ENCODE measurements at regions not wholly inside any gene's neighbourhood (a gene's known extent, or its start where the extent isn't known, plus 50 kb on each side); places are given as distances from the start of the nearest gene placed in this dataset.

- H3K36me3 ChIP-seq (ENCODE audit: control insufficient read depth in 2 of 2, extremely low read depth in 1 of 2, insufficient read depth in 2 of 2, low read length in 2 of 2) = no peaks in the 10 kb centered on the region
- no peaks in the 10 kb centered on the region for H3K9me1 ChIP-seq (replicated peaks; ENCODE audit: control insufficient read depth, extremely low read depth, insufficient read depth, low read length)
- H2AFZ ChIP-seq (ENCODE audit: low read depth, low read length) = no peak overlapping the region
- no peak overlapping the region for H3K9ac ChIP-seq (replicated peaks; ENCODE audit: extremely low read depth, insufficient read depth, low read length)
- H3K9me3 ChIP-seq (replicated peaks; ENCODE audit: control insufficient read depth, insufficient read depth, low read length) = no peaks in the 10 kb centered on the region
- CTCF ChIA-PET = no interaction called here
- H3K27me3 ChIP-seq (ENCODE audit: control insufficient read depth in 2 of 2, insufficient read depth in 2 of 2, low read length in 2 of 2) = no peaks in the 10 kb centered on the region
- no peak overlapping the region for H3K4me2 ChIP-seq (ENCODE audit: insufficient read depth, low read length)
- no peak overlapping the region for H3K27ac ChIP-seq (ENCODE audit: insufficient read depth, low read depth, low read length)
- dilution Hi-C loops (cut with MboI; ENCODE audit: extremely low pct_ligation_motif_present, low sequenced_read_pairs) (no loop called here), intact Hi-C loops (cut with micrococcal nuclease) (no loop called here)
- no peaks in the 10 kb centered on the region for H3K79me2 ChIP-seq (ENCODE audit: control insufficient read depth, insufficient read depth, low read length)
- POLR2A ChIA-PET = no interaction called here
- H3K4me1 ChIP-seq (ENCODE audit: control insufficient read depth, extremely low read depth, insufficient read depth, low read length) = no peaks in the 10 kb centered on the region
- no peak overlapping the region for H3K4me3 ChIP-seq (replicated peaks in 1 of 3; ENCODE audit: insufficient read depth in 1 of 3, low read depth in 1 of 3, low read length in 3 of 3)
- BruUV-seq (replicated peaks) = no TSS peak
- DNase-seq (ENCODE audit: low read depth, low spot score) (no peak), FAIRE-seq (no peak)
- H4K20me1 ChIP-seq (replicated peaks; ENCODE audit: control insufficient read depth, extremely low read depth, insufficient read depth, low read length) = no peaks in the 10 kb centered on the region
- TF ChIP-seq JUN (IDR thresholded peaks at IDR 0.05; ENCODE audit: borderline replicate concordance, insufficient read depth, insufficient read length, low read depth) = no peak
Observed at GRCh38 chr18:26772691-26773090, 92.8 kb downstream of the AQP4 start.

GRCh38 chr18:26771524-26771923 lies 94.0 kb downstream of the AQP4 start:
- POLR2A ChIA-PET = no interaction called here
- Histone ChIP-seq H3K9me3 (replicated peaks; ENCODE audit: control insufficient read depth, insufficient read depth, low read length) (no peaks in the 10 kb centered on the region), H3K27me3 (ENCODE audit: control insufficient read depth in 2 of 2, insufficient read depth in 2 of 2, low read length in 2 of 2) (no peaks in the 10 kb centered on the region), H3K4me3 (replicated peaks in 1 of 3; ENCODE audit: insufficient read depth in 1 of 3, low read depth in 1 of 3, low read length in 3 of 3) (no peak overlapping the region), H2AFZ (ENCODE audit: low read depth, low read length) (no peak overlapping the region), H3K36me3 (ENCODE audit: control insufficient read depth in 2 of 2, extremely low read depth in 1 of 2, insufficient read depth in 2 of 2, low read length in 2 of 2) (no peaks in the 10 kb centered on the region), H3K9me1 (replicated peaks; ENCODE audit: control insufficient read depth, extremely low read depth, insufficient read depth, low read length) (no peaks in the 10 kb centered on the region), H3K4me1 (ENCODE audit: control insufficient read depth, extremely low read depth, insufficient read depth, low read length) (no peaks in the 10 kb centered on the region), H3K79me2 (ENCODE audit: control insufficient read depth, insufficient read depth, low read length) (no peaks in the 10 kb centered on the region), H3K9ac (replicated peaks; ENCODE audit: extremely low read depth, insufficient read depth, low read length) (no peak overlapping the region), H4K20me1 (replicated peaks; ENCODE audit: control insufficient read depth, extremely low read depth, insufficient read depth, low read length) (no peaks in the 10 kb centered on the region), H3K27ac (ENCODE audit: insufficient read depth, low read depth, low read length) (no peak overlapping the region), H3K4me2 (ENCODE audit: insufficient read depth, low read length) (no peak overlapping the region)
- intact Hi-C loops (cut with micrococcal nuclease) (no loop called here), dilution Hi-C loops (cut with MboI; ENCODE audit: extremely low pct_ligation_motif_present, low sequenced_read_pairs) (no loop called here)
- FAIRE-seq = no peak
- no TSS peak for BruUV-seq (replicated peaks)
- TF ChIP-seq MYC (IDR thresholded peaks at IDR 0.05; ENCODE audit: low read depth, low read length) = no peak
- no peak for TF ChIP-seq FOS (IDR thresholded peaks at IDR 0.05; ENCODE audit: borderline replicate concordance, insufficient read depth, low read length)
- TF ChIP-seq EZH2 (IDR thresholded peaks at IDR 0.05; ENCODE audit: borderline replicate concordance, low read depth, low read length, severe bottlenecking) = no peak
- TF ChIP-seq MAX (IDR thresholded peaks at IDR 0.05; ENCODE audit: insufficient read depth, insufficient read length) = no peak
- TF ChIP-seq POLR2A (IDR thresholded peaks at IDR 0.05; ENCODE audit: low read depth, low read length) = no peak
- TF ChIP-seq JUN (IDR thresholded peaks at IDR 0.05; ENCODE audit: borderline replicate concordance, insufficient read depth, insufficient read length, low read depth) = no peak
- no peak for TF ChIP-seq POLR2AphosphoS5 (IDR thresholded peaks at IDR 0.05; ENCODE audit: insufficient read depth, low read depth, low read length)
- TF ChIP-seq GATA2 (IDR thresholded peaks at IDR 0.05; ENCODE audit: insufficient read depth, insufficient read length, low read depth, low read length) = no peak
- TF ChIP-seq CTCF (IDR thresholded peaks at IDR 0.05; ENCODE audit: extremely low read depth in 1 of 2, insufficient read depth in 1 of 2, low read depth in 1 of 2, low read length in 2 of 2) = no peak
- DNase-seq (ENCODE audit: low read depth, low spot score) = no peak
- CTCF ChIA-PET = no interaction called here

Measured in endothelial cell of umbilical vein (primary cell).